T follicular helper cell (primary cell): ENCODE measurements at regions not wholly inside any gene's neighbourhood (a gene's known extent, or its start where the extent isn't known, plus 50 kb on each side); places are given as distances from the start of the nearest gene placed in this dataset.
A peak's percentile ranks its signal among the peaks of the same experiment; 100 is the strongest.

ENCODE experiments used
- DNase-seq: peaks from one replicate; pipeline ENCODE4 v3.0.0-alpha.2; 2020; ENCODE audit warnings: low read depth

DNA sequence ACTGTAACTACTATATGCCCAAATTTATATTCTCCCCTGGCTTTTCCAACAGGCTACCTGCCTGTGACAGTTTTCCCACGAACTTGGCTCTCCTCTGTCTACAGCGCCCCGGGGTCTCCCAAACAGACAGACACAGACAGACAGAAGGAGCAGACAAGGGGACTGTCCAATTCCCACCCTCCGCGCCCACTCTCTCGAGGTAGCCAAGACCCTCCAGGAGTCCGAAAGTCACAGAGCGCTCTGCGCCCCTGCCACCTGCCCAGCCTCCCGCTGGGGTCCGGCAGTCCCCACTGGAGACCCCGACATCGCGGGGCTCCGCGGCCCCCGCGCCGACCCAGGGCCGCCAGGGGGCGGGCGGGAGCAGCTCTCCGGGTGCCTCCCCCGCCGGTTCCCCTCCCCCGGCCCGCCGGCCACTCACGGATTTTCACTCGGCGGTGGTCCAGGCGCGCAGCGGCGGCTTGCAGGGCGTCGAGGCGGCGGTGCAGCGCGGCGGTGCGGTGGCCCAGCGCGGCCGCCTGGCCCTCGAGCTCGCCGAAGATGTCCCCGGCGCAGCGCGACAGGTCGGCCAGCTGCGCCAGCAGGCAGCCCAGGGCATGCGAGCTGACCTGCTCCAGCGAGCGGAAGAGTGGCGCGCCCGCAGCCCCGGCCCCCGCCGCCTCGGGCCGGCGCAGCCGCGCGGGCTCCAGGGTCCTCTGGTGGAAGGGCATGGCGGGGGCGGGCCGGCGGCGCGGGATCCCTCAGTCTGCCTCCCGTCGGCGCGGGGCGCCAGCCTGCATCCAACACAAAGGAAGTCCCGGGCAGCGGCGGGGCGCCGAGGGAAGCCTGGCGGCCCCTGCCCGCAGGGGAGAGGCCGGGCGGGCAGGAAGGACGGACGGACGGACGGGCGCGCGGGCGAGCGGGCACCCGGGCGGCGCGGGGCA lies 81.3 kb upstream of the CCDC28A start:
- DNase-seq = peak; percentile 10

DNA sequence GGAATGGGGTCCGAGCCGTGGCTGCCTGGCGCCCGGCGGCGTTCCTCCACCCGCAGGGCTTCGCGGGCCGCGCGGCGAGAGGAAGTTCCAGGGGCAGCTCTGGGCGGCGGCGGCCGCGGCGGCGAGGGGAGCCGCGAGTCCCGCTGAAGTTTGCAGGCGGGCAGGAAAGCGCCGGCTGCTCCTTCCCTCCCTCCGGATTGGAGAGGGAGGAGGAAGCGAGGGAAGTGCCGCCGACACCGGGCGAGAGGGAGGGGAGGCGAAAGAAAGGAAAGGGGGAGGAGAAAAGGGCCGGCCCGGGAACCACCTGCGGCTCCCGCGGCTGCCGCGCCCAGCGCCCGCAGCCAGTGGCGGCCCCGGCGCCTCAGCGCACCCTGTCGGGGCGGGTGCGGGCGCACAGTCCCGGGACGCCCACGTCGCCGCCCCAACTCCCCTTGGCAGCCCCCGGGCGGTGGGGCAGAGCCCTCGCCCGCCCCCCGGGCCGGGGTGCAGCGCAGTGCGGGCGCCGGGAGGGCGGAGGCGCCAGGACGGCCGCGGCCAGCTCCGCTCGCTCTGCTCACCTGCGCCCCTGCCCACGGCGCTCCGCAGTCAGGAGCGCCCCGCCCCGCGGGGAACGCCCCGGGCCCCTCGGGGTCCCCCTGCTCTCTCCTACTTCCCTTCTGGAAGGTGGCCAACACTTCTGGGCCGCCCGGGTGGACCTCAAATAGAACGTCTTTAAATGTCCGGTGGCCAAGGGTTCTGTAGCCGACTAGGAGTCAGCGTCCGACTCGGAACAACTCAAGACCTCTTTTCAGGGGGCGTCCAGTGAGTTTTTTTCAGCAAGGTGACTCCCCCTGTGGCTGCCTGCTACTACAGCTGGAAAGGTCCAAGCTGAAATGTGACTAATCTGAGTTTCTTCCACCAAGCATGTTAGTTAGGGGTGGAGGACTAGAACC lies 80.3 kb upstream of the CCDC28A start:
- no peak for DNase-seq

DNA sequence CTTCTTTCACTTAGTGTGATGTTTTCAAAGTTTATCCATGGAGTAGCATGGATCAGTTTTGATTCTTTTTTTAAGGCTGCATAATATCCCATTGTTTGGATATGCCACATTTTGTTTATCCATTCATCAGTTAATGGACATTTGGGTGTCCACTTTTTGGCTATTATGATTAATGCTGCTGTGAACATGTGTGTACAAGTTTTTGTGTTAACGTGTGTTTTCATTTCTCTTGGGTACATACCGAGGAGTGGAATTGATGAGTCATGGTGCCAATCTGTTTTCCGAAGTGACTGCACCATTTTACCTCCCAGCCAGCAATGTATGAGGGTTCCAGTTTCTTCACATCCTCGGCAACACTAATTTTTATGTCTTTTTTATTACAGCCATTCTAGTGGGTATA lies 78.4 kb upstream of the CCDC28A start:
- DNase-seq = no peak

DNA sequence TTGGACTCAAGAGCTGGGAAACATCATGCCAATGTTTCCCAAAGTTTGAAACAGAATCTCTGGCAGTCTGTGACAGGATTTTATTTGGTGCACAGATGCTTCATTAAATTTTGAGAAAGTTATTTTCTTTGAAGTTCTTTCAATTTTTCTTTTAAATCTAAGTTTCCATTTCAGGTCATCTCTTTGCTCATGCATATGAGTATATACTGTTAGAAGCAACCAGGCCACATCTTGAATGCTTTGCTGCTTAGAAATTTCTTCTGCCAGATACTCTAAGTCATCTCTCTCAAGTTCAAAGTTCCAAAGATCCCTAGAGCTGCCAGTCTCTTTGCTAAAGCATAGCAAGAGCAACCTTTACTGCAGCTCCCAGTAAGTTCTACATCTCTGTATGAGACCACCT lies 59.1 kb upstream of the CCDC28A start:
- no peak for DNase-seq

DNA sequence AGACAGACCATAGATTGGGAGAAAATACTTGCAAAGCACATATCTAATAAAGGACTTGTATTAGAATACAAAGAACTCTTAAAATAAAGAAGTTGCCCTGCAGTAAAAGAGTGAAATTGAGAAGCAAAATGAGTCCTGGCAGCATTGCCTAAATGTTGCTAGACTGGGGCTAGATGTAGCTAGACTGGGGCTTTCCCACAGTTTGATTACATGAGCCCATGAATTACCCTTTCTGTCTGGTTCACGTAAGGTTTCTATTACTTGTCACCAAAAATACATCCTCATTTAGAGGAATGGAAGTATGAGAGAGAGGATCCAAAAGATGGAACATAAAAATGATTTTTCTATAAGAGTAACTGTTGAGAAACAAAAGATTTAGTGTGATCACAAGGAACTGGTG lies 57.6 kb upstream of the CCDC28A start:
- no peak for DNase-seq

DNA sequence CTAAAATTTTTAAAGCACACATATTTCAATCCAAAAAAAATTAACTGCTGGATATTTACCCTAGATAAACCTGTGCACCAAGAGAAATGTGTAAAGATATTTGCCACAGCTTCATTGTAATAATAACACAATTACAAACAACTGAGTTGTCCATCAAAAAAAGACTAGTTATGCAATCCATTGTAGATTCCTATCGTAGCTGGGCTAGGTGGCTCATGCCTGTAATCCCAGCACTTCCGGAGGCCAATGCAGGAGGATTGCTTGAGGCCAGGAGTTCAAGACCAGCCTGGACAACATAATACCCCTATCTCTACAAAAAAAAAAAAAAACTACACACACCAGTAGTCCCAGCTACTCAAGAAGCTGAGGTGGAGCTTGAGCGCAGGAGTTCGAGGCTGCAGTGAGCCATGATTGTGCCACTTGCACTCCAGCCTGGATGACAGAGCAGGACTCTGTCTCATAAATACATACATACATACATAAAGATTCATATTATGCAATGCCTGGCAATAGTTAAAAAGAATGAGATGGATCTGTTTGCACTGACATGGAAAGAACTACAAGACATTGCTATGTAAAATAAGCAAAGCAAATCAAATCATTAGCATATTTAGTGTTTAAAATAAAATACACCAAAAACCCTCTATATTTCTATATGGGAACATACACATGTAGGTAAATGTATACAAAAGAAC lies 56.5 kb upstream of the CCDC28A start:
- no peak for DNase-seq

DNA sequence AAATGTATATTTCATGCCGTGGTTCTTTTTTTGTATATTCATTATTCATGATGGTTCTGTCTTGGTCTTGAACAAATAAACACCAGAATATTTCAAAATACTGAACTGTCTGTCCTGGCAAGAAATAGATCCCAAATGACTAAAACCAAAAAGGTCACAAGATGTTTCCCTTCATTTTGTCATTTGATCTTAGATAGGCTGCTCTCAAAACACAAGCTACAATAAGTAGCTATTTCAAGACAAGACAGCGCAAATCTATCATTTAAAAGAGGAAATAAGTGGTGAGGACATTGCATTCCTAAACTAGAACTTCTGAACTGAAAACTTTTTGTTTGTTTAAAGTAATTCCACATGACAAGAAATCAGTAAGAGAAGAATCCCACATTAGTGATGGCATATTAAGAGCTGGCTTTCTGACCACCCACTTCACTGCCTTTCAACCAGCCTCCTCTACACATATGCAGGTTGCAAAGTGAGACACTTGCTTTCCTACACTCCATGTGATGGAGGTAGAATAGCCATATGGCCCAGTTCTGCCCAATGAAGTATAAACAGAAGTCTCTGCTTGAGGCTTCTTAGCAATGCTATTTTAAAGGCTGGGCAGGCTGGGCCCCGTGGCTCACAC lies 54.4 kb upstream of the CCDC28A start:
- DNase-seq = no peak

DNA sequence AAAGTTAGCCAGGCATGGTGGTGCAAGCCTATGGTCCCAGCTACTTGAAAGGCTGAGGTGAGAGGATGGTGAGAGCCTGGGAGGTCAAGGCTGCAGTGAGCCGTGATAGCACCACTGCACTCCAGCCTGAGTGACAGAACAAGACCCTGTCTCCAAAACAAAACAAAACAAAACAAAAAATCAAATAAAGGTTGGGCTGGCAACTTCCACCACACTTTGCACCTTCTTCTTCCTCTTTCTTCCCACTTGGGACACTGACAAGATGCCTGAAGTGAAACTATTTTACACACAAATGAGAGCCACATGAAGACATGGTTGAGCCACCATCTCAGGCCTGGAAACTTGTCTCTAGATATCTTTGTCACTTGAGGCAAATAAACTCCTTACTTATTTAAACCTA lies 53.8 kb upstream of the CCDC28A start:
- DNase-seq = no peak

DNA sequence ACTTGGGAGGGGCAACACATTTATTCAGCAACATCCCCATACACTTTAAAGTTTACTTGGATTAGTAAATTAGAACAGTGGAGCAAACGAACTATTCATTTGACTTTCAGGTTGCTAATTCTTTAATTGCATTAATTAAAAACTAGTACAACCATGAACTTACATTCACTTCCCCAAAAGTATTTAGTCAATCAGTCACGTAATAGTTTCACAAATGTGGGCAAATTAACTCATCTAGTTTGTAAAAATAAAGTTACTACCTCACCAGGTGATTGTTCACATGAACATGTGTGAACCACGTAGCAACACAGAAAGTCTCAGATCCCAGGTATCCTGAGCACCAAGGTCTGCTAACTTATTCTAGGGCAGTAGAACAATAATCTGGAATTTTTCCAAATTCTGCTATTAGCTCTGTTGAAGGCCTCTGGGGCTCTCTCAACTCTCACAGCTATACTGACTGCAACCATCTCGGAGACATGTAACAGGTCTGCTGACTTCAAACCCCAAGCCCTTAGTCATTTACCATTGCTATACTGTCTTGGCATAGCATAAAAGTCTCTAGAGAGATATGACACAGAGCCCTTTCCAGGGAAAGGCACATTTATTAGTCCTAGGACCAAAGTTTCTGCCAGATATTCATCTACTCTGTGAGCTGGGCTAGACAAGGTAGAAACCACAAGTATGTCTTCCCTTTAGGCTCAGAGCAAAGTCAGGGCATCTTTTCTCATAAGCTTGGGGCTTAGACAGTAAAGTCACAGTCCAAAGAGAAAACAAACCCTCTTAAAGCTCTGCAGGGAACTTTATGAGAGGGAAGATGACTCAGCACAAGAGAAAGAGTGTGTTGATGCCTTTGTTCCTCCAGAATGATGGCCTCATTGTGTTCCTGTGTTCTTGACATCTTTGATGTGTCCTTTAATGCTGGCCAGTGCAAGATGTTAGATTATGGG lies 50.9 kb upstream of the CCDC28A start:
- DNase-seq = no peak
